ENCODE measurements at regions not wholly inside any gene's neighbourhood (a gene's known extent, or its start where the extent isn't known, plus 50 kb on each side); places are given as distances from the start of the nearest gene placed in this dataset.

DNA sequence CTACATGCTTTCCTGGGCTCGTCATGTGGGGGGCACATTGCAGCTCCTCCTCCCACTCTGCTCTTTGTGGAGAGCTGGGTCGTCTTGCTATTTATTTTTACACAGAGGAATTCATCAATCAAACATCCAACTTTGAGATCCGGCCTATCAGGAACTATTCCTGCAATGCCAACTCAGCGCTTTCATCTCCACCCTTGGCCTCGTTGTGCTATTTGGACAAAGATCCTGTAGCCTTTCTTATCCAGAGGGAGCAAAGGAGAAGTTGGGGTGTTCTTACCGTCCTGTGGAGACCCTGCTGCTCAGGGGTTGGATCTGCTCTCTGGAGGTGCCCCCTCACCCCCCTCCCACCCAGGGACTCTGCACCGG, 92.1 kb downstream of the ASB1 start:
- TF ChIP-seq CTCF (IDR thresholded peaks at IDR 0.05) (no peak), ZFX (IDR thresholded peaks at IDR 0.05; ENCODE audit: borderline replicate concordance) (no peak)
